PC-9 (cell line): ENCODE measurements at regions not wholly inside any gene's neighbourhood (a gene's known extent, or its start where the extent isn't known, plus 50 kb on each side); places are given as distances from the start of the nearest gene placed in this dataset.

Source experiments
- EZH2 ChIP-seq: fragments of 200-600 bp; sonication (generic); IDR thresholded peaks from 2 replicates; pipeline ENCODE4 v1.8.0; 2017; ENCODE audit warnings: antibody characterized with exemption, low read depth
- TF ChIP-seq, protein P1 (sequence below): fragments of 200-600 bp; sonication (generic); conservative IDR thresholded peaks from 2 replicates; pipeline ENCODE4 v1.6.1; 2017; ENCODE audit warnings: mixed run types, antibody characterized with exemption, mild to moderate bottlenecking, moderate library complexity

DNA sequence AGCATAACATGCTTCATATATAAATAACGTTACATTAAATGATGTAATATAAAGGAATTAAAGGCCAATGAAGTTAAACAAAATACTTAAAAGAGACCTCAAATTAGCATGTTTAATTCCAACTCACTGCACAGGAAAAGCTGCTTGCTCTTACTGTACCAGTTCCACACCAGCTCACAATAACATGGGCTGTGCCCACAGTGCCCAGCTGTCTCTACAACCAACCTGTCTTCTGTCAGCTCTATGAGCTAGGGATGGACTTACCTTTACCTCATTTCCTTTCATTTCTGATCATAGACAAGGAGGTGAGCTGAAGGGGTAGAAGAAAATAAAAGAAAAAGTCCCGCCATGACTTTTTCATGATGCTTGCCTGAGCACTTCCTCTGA lies 64.8 kb downstream of the NKX2-1 start:
- TF ChIP-seq, protein P1, sequence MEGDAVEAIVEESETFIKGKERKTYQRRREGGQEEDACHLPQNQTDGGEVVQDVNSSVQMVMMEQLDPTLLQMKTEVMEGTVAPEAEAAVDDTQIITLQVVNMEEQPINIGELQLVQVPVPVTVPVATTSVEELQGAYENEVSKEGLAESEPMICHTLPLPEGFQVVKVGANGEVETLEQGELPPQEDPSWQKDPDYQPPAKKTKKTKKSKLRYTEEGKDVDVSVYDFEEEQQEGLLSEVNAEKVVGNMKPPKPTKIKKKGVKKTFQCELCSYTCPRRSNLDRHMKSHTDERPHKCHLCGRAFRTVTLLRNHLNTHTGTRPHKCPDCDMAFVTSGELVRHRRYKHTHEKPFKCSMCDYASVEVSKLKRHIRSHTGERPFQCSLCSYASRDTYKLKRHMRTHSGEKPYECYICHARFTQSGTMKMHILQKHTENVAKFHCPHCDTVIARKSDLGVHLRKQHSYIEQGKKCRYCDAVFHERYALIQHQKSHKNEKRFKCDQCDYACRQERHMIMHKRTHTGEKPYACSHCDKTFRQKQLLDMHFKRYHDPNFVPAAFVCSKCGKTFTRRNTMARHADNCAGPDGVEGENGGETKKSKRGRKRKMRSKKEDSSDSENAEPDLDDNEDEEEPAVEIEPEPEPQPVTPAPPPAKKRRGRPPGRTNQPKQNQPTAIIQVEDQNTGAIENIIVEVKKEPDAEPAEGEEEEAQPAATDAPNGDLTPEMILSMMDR = no peak
- no peak for TF ChIP-seq EZH2
